ENCODE measurements at regions not wholly inside any gene's neighbourhood (a gene's known extent, or its start where the extent isn't known, plus 50 kb on each side); places are given as distances from the start of the nearest gene placed in this dataset.

DNA sequence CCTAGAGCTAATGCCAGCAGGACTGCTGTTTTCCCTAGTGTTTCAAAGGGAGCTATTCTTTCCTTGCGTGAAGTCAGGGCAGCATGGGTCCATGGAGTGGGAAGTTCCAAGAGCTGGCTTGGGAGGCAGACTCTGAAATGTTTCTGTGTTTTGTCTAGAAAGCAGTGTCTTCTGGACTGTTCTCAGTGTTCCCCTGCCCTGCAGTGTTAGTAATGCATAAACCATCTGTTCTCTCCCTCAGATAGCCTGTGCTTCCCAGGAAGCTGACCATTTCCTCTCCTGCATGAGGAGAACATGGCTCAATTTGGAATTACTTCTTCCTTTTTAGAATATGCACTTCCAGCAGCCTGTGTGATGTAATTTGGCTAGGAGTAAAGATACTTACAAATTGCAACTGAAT, 116.7 kb upstream of the CXCL13 start:
- Histone ChIP-seq H4K20me1 (ENCODE audit: control insufficient read depth, extremely low read depth, insufficient read depth, low read length) (no peaks in the 10 kb centered on the region), H3K36me3 (ENCODE audit: control insufficient read depth in 2 of 2, extremely low read depth in 1 of 2, insufficient read depth in 2 of 2, low read length in 2 of 2) (no peaks in the 10 kb centered on the region), H3K79me2 (ENCODE audit: control insufficient read depth, insufficient read depth, low read length) (no peaks in the 10 kb centered on the region), H3K9me3 (ENCODE audit: control insufficient read depth, low read depth, low read length) (no peaks in the 10 kb centered on the region), H3K4me2 (ENCODE audit: control insufficient read depth, extremely low read depth, insufficient read depth, low read depth, low read length) (no peak overlapping the region), H3K4me3 (ENCODE audit: control insufficient read depth in 2 of 3, extremely low read depth in 1 of 3, insufficient read depth in 2 of 3, low read depth in 1 of 3, low read length in 3 of 3) (no peak overlapping the region), H3K27me3 (ENCODE audit: control insufficient read depth, extremely low read depth, insufficient read depth, low read length) (peaks cover 9% of the 10 kb centered on the region), H3K9me1 (ENCODE audit: control insufficient read depth, extremely low read depth, insufficient read depth, low read length) (no peaks in the 10 kb centered on the region), H3K9ac (ENCODE audit: control insufficient read depth, extremely low read depth, insufficient read depth, low read length) (no peak overlapping the region), H3K4me1 (ENCODE audit: control insufficient read depth, extremely low read depth, insufficient read depth, low read length) (no peaks in the 10 kb centered on the region), H3K27ac (ENCODE audit: control insufficient read depth, insufficient read depth, low read length) (no peak overlapping the region), H2AFZ (ENCODE audit: control insufficient read depth, low read length) (no peak overlapping the region)
- DNase-seq (ENCODE audit: low read depth, low spot score): no peak
- TF ChIP-seq, protein P1, sequence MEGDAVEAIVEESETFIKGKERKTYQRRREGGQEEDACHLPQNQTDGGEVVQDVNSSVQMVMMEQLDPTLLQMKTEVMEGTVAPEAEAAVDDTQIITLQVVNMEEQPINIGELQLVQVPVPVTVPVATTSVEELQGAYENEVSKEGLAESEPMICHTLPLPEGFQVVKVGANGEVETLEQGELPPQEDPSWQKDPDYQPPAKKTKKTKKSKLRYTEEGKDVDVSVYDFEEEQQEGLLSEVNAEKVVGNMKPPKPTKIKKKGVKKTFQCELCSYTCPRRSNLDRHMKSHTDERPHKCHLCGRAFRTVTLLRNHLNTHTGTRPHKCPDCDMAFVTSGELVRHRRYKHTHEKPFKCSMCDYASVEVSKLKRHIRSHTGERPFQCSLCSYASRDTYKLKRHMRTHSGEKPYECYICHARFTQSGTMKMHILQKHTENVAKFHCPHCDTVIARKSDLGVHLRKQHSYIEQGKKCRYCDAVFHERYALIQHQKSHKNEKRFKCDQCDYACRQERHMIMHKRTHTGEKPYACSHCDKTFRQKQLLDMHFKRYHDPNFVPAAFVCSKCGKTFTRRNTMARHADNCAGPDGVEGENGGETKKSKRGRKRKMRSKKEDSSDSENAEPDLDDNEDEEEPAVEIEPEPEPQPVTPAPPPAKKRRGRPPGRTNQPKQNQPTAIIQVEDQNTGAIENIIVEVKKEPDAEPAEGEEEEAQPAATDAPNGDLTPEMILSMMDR (optimal IDR thresholded peaks at IDR 0.05 in 1 of 3, IDR thresholded peaks at IDR 0.05 in 1 of 3, conservative IDR thresholded peaks at IDR 0.05 in 1 of 3; ENCODE audit: extremely low read depth in 1 of 3, insufficient read depth in 2 of 3, low read length in 3 of 3): no peak
- no peak for TF ChIP-seq EZH2 (IDR thresholded peaks at IDR 0.05; ENCODE audit: low read length)
- dilution Hi-C loops (cut with MboI; ENCODE audit: extremely low pct_ligation_motif_present, low sequenced_read_pairs): no loop called here
- FAIRE-seq: no peak

DNA sequence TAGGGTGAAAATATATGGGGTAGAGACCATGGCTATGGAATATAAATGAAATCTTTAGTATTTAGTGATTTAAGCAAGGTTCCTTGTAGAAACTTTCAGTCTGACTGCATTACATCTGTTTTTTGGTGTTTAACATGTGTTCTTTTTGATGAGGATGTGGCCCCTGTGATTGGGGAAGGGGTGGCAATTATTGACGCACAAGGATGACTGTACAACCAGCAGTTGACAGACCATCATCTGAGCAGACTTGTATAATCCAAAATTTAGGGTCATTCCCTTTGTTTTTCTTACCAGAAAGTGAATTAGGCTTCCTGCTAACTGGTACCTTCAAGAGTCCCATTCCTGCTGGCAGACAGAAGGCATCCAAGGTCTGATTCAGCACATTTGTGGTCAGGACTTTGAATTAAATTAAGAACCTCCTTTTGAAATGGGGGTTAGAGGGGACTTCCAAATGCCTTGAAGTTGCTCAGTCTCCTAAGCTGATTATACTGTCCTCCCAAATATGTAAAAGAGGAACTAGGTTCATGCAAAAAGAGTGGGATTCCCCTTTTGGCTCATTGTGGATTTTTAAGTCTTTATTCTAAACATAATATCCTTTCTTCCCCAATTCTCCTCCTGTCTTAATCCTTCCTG, 112.4 kb upstream of the CXCL13 start:
- H3K4me2 ChIP-seq (ENCODE audit: control insufficient read depth, extremely low read depth, insufficient read depth, low read depth, low read length): no peak overlapping the region
- dilution Hi-C loops (cut with MboI; ENCODE audit: extremely low pct_ligation_motif_present, low sequenced_read_pairs): no loop called here
- TF ChIP-seq, protein P1 (optimal IDR thresholded peaks at IDR 0.05 in 1 of 3, IDR thresholded peaks at IDR 0.05 in 1 of 3, conservative IDR thresholded peaks at IDR 0.05 in 1 of 3; ENCODE audit: extremely low read depth in 1 of 3, insufficient read depth in 2 of 3, low read length in 3 of 3): no peak
- no peak for TF ChIP-seq EZH2 (IDR thresholded peaks at IDR 0.05; ENCODE audit: low read length)

More for the DNA sequence above, 112.4 kb upstream of the CXCL13 start:
- no peaks in the 10 kb centered on the region for H3K9me1 ChIP-seq (ENCODE audit: control insufficient read depth, extremely low read depth, insufficient read depth, low read length)
- DNase-seq (ENCODE audit: low read depth, low spot score) (no peak), FAIRE-seq (no peak)
- no peaks in the 10 kb centered on the region for H3K36me3 ChIP-seq (ENCODE audit: control insufficient read depth in 2 of 2, extremely low read depth in 1 of 2, insufficient read depth in 2 of 2, low read length in 2 of 2)
- H3K9ac ChIP-seq (ENCODE audit: control insufficient read depth, extremely low read depth, insufficient read depth, low read length): no peak overlapping the region
- no peaks in the 10 kb centered on the region for H3K4me1 ChIP-seq (ENCODE audit: control insufficient read depth, extremely low read depth, insufficient read depth, low read length)
- no peaks in the 10 kb centered on the region for H3K79me2 ChIP-seq (ENCODE audit: control insufficient read depth, insufficient read depth, low read length)
- no peak overlapping the region for H2AFZ ChIP-seq (ENCODE audit: control insufficient read depth, low read length)
- H4K20me1 ChIP-seq (ENCODE audit: control insufficient read depth, extremely low read depth, insufficient read depth, low read length): no peaks in the 10 kb centered on the region
- H3K4me3 ChIP-seq (ENCODE audit: control insufficient read depth in 2 of 3, extremely low read depth in 1 of 3, insufficient read depth in 2 of 3, low read depth in 1 of 3, low read length in 3 of 3): no peak overlapping the region
- no peaks in the 10 kb centered on the region for H3K9me3 ChIP-seq (ENCODE audit: control insufficient read depth, low read depth, low read length)
- no peaks in the 10 kb centered on the region for H3K27me3 ChIP-seq (ENCODE audit: control insufficient read depth, extremely low read depth, insufficient read depth, low read length)
- H3K27ac ChIP-seq (ENCODE audit: control insufficient read depth, insufficient read depth, low read length): no peak overlapping the region
